ENCODE measurements at regions not wholly inside any gene's neighbourhood (a gene's known extent, or its start where the extent isn't known, plus 50 kb on each side); places are given as distances from the start of the nearest gene placed in this dataset.

DNA sequence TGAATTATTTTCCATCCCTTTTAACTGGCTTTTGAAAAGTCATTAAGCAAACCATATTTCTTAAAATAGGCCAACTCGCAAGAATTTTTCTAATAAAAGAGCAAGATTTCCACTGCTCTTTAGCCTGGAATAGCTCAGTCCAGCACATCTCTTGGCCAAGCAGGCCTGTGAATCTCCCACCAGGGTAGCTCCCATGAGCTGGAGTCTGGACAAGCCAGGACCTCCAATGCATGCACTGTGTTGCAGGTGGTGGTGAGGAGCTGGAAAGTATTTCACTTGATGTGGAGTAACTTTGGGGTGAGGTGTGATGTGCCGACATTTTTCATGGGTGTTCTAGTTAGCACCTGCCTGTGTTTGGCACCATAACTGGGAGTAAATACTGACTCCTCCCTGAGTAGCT lies 117.3 kb upstream of the TBX20 start:
- ChIA-PET POLR2A (no interaction called here), CTCF (interaction anchor here (0.8 kb wide), 1 partner anchor 28 kb away, joined by 3 read pairs; no protein-coding TSS in a partner anchor)
- TF ChIP-seq, protein P1, sequence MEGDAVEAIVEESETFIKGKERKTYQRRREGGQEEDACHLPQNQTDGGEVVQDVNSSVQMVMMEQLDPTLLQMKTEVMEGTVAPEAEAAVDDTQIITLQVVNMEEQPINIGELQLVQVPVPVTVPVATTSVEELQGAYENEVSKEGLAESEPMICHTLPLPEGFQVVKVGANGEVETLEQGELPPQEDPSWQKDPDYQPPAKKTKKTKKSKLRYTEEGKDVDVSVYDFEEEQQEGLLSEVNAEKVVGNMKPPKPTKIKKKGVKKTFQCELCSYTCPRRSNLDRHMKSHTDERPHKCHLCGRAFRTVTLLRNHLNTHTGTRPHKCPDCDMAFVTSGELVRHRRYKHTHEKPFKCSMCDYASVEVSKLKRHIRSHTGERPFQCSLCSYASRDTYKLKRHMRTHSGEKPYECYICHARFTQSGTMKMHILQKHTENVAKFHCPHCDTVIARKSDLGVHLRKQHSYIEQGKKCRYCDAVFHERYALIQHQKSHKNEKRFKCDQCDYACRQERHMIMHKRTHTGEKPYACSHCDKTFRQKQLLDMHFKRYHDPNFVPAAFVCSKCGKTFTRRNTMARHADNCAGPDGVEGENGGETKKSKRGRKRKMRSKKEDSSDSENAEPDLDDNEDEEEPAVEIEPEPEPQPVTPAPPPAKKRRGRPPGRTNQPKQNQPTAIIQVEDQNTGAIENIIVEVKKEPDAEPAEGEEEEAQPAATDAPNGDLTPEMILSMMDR (IDR thresholded peaks at IDR 0.05; ENCODE audit: unreplicated experiment): no peak
- Mint-ChIP-seq H3K27me3 (ENCODE audit: insufficient read depth, unreplicated experiment) (no peaks in the 10 kb centered on the region), H3K4me1 (ENCODE audit: insufficient read depth, unreplicated experiment) (no peaks in the 10 kb centered on the region), H3K27ac (ENCODE audit: low read depth, unreplicated experiment) (no peak overlapping the region), H3K9me3 (ENCODE audit: unreplicated experiment) (peaks cover 15% of the 10 kb centered on the region), H3K4me3 (ENCODE audit: unreplicated experiment) (no peak overlapping the region), H3K36me3 (ENCODE audit: insufficient read depth, unreplicated experiment) (no peaks in the 10 kb centered on the region)
- no peak for DNase-seq (ENCODE audit: unreplicated experiment)
- intact Hi-C loops (cut with micrococcal nuclease): no loop called here
- BruUV-seq (replicated peaks): no TSS peak

DNA sequence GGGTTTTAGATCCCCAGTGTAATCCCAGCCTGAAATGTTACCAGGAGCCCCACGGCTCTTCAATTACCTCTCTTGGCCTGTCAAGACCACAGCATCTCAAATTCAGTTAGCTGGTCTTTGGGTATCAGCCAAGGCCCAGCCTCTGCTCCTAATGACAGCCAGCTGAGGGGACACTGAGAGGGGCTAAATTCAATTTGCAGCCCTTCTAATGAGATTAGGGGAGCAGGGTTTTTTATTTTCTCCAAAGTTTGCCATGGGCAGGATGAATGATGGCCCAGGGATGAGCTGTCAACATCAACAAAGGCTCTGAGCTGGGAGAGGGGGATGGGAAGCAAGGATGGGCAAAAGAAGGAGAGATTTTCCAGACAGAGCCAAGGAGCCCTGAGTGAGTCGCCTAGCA lies 116.8 kb upstream of the TBX20 start:
- no peak for DNase-seq (ENCODE audit: unreplicated experiment)
- Mint-ChIP-seq H3K9me3 (ENCODE audit: unreplicated experiment) (peaks cover 15% of the 10 kb centered on the region), H3K36me3 (ENCODE audit: insufficient read depth, unreplicated experiment) (no peaks in the 10 kb centered on the region), H3K4me1 (ENCODE audit: insufficient read depth, unreplicated experiment) (no peaks in the 10 kb centered on the region), H3K27me3 (ENCODE audit: insufficient read depth, unreplicated experiment) (no peaks in the 10 kb centered on the region), H3K4me3 (ENCODE audit: unreplicated experiment) (no peak overlapping the region), H3K27ac (ENCODE audit: low read depth, unreplicated experiment) (no peak overlapping the region)
- ChIA-PET POLR2A (no interaction called here), CTCF (interaction anchor here (0.6 to 0.8 kb wide), 2 partner anchors 29 to 132 kb away, joined by 3 read pairs; no protein-coding TSS in a partner anchor)
- TF ChIP-seq, protein P1 (IDR thresholded peaks at IDR 0.05; ENCODE audit: unreplicated experiment): no peak
- BruUV-seq (replicated peaks): no TSS peak
- intact Hi-C loops (cut with micrococcal nuclease): no loop called here

DNA sequence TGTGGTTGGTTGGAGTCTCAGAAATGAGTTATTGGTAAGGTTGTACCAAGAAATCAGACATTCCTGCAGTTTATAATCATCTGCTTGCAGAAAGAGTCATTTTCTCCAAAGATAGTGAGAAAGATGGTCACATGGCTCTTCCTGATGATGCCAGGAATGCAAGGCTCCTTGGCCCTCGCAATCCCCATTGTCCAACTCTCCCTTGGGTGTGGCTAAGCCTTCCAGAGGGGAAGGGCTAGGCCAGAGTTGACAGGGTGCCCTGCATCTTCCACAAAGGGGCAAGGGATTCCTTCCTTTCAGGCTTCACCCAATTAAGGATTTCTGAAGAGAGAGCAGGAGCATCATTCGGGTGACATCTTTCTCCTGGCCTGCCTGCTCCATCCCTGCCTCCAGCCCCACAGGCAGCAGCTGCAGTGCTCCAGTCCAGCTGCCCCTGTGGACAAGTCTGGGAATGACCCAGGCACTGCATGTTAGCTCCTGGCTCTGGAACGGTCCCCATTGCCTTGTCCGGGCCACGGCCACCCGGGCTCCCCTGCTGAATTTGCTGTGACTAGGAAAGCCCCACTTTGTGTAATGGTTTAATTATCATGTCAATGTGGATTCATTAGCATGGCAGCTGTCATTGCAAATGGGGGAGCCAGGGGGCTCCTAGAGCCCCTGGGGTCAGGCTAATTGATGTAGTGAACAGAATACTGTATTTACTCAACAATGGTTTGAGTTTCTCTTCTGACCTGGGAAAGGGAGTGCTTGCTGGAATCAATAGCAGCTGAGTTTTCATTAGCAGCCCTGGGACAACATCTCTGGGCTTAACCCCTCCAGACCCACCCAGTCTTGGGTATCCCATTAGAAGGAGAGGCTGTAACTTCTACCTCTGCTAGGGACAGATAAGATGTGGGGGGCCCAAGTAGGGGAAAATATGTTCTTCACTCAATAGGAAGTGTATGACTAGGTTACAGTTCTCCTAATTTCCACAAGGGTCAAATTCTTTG lies 112.6 kb upstream of the TBX20 start:
- Mint-ChIP-seq H3K4me1 (ENCODE audit: insufficient read depth, unreplicated experiment) (no peaks in the 10 kb centered on the region), H3K27ac (ENCODE audit: low read depth, unreplicated experiment) (no peak overlapping the region), H3K4me3 (ENCODE audit: unreplicated experiment) (no peak overlapping the region), H3K27me3 (ENCODE audit: insufficient read depth, unreplicated experiment) (no peaks in the 10 kb centered on the region), H3K36me3 (ENCODE audit: insufficient read depth, unreplicated experiment) (no peaks in the 10 kb centered on the region), H3K9me3 (ENCODE audit: unreplicated experiment) (no peaks in the 10 kb centered on the region)
- TF ChIP-seq, protein P1 (IDR thresholded peaks at IDR 0.05; ENCODE audit: unreplicated experiment): no peak
- CTCF ChIA-PET: no interaction called here
- no peak for DNase-seq (ENCODE audit: unreplicated experiment)
- POLR2A ChIA-PET: no interaction called here
- intact Hi-C loops (cut with micrococcal nuclease): no loop called here
- no TSS peak for BruUV-seq (replicated peaks)

DNA sequence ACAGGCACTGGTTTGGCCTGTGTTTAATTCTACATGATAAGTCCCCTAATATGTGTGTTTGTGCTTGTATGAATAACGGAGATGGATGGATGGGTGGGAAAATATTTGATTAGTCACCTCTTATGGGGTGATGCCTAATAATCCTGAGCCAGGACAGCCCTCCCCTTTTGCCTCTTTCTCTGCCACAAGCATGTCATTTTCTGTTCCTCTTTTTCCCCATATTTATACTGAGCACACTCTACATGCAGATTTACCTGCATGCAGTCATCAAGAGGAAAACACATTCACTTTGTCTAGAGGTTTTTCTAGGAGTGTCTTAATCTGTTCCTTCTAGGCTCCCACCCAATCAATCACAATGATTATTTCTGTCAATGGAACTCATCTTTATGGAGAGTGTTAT lies 111.6 kb upstream of the TBX20 start:
- Mint-ChIP-seq H3K4me1 (ENCODE audit: insufficient read depth, unreplicated experiment) (no peaks in the 10 kb centered on the region), H3K27me3 (ENCODE audit: insufficient read depth, unreplicated experiment) (no peaks in the 10 kb centered on the region), H3K4me3 (ENCODE audit: unreplicated experiment) (no peak overlapping the region), H3K27ac (ENCODE audit: low read depth, unreplicated experiment) (no peak overlapping the region), H3K36me3 (ENCODE audit: insufficient read depth, unreplicated experiment) (no peaks in the 10 kb centered on the region), H3K9me3 (ENCODE audit: unreplicated experiment) (no peaks in the 10 kb centered on the region)
- intact Hi-C loops (cut with micrococcal nuclease): no loop called here
- no TSS peak for BruUV-seq (replicated peaks)
- DNase-seq (ENCODE audit: unreplicated experiment): no peak
- TF ChIP-seq, protein P1 (IDR thresholded peaks at IDR 0.05; ENCODE audit: unreplicated experiment): no peak
- CTCF ChIA-PET: no interaction called here
- POLR2A ChIA-PET: no interaction called here
